Heart left ventricle (tissue), 13 donors: ENCODE measurements at regions not wholly inside any gene's neighbourhood (a gene's known extent, or its start where the extent isn't known, plus 50 kb on each side); places are given as distances from the start of the nearest gene placed in this dataset.

Experiments used
- CTCF ChIP-seq, 12 donors: fragments of 200-600 bp; sonication (generic) in 4 of 12; IDR thresholded peaks; one replicate each; pipeline versions ENCODE4 v1.5.0 to v1.8.0; 2018 to 2022; ENCODE audit warnings: antibody characterized with exemption in 12 of 12, mild to moderate bottlenecking in 5 of 12
- POLR2A ChIP-seq, 2 donors: fragments of 450-650 bp; IDR thresholded peaks; one replicate each; pipeline ENCODE4 v1.6.1; 2017; ENCODE audit warnings: antibody characterized with exemption in 2 of 2, mild to moderate bottlenecking in 2 of 2, moderate library complexity in 2 of 2
- donor health status: ischemic (EF 13 %, LVEDD 7.1; RV severe dilation, severe dysfunction).
- donor health status: DM: no; HTN: yes; CAD: no.
- donor health status: DM: no; HTN: no; CAD: no.
- donor health status: ischemic (EF 25% LVEDD 6.9; RV normal size, moderate dysfunction).
- donor health status: ischemic (EF 25% LVEDD 5.7; RV mildly dilated, moderate dysfunction).
- donor health status: ischemic (EF 35%, LVEDD 5.7; RV mildly dilated, moderate dysfunction).
- donor health status: nonischemic (EF 11% LVEDD 7.7; RV severe dilation, severe dysfunction).
- donor health status: DM: yes; HTN: yes; CAD: no.
- donor health status: PGD.
- donor health status: ischemic (EF 29% LVEDD 5.4; RV normal size, mild dysfunction).
- donor health status: nonischemic (EF 23%, LVEDD 6.1; RV moderate dilation, normal function).

GRCh38 chr12:68510397-68510796 is 100.3 kb upstream of the RAP1B start:
- TF ChIP-seq CTCF (IDR thresholded peaks at IDR 0.05), result no peak
- TF ChIP-seq POLR2A (IDR thresholded peaks at IDR 0.05), result no peak
